HG02763 (cell line): ENCODE measurements at regions not wholly inside any gene's neighbourhood (a gene's known extent, or its start where the extent isn't known, plus 50 kb on each side); places are given as distances from the start of the nearest gene placed in this dataset.
"Not testable (repeated sequence)": the region's sequence is repeated elsewhere in the genome, so short reads cannot be mapped to it uniquely, and the experiment has no call there.

Experiments used
- ATAC-seq: cut with Tn5 transposase; IDR thresholded peaks from one replicate; pipeline ENCODE4 v1.9.1; 2021; ENCODE audit warnings: mild to moderate bottlenecking, moderate library complexity; ENCODE audit not compliant: unreplicated experiment

- no peak for ATAC-seq
Measured at GRCh38 chr5:14054965-14055963, 87.9 kb upstream of the TRIO start.

- ATAC-seq, result no peak
Measured at GRCh38 chr5:14054111-14054854, 88.9 kb upstream of the TRIO start.

DNA sequence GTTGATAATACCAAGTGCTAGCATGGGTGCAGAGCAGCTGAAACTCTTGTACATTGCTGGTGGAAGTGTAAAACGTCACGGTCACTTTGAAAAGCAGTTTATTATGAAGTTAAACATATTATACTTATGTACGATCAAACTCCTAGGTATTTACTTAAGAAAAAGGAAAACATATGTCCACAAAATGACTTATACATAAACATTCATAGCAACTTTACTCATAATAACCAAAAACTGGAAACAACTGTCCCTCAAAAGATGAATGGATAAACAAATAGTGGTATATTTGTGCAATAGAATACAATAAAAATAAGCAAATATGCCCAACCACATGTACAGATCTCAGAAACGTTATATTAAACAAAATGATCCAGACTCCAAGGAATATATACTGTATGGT, 92.3 kb upstream of the TRIO start:
- ATAC-seq, result no peak

- ATAC-seq, result no peak
Measured at GRCh38 chr5:14048434-14048833, 94.7 kb upstream of the TRIO start.

- ATAC-seq, result no peak
Measured at GRCh38 chr5:14041528-14042192, 97.2 kb upstream of the DNAH5 start.

DNA sequence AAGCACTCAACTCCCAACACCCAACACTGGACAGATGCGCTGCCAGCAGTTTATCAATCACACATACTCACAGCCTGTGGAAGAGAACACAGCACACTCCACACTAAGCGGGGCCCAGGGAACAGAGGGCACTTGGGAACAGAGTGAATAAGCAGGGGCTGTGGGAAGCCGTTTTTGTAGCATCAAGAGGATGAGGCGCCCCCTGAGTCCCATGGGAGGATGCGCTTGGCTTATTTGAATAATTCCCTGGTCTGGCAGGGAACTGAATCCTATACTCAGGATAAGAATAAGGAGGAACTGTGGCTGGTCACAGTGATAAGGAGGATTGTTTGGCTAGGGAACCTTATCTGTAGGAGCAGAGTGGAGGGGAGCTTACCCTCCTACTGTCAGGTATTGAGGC, 96.1 kb upstream of the DNAH5 start:
- ATAC-seq, result no peak

DNA sequence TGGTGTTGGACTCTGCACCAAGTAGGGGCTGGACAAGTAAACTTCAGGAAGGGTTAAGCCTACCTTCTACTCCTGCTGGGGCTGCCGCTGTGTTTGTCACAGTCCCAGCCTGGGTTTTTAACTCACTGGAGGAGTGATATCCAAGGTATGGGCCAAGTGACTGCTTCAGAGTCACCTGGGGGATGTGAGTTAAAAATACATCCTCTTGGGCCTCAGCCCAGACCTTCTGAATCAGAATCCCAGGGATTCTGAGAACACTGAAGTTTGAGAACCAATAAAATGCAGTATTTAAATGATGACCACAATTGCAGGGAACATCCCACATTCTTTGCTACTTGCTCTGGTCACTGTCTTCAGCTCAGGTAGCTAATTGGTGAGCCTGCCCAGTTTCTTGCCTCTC, 95.1 kb upstream of the DNAH5 start:
- no peak for ATAC-seq

DNA sequence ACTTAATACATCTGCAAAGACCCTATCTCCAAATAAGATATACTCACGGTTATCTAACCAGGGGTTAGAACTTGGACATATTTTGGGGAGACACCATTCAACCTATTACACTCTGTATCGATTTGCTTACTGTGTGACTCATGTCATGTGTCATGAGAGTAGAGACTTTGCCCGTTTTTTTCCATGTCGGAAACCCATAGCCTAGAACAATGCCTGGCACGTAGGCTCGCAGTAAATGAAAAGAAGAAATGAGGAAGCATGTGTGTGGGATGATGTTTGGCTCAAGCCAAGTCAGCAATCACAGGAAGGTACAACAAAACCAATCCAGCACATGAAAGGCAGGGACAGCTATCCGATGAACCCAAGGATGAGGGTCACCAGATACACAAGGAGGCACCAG, 94.6 kb upstream of the DNAH5 start:
- ATAC-seq, result no peak

- no peak for ATAC-seq
Measured at GRCh38 chr5:14038341-14038959, 94.0 kb upstream of the DNAH5 start.

- no peak for ATAC-seq
Measured at GRCh38 chr5:14036947-14037346, 92.5 kb upstream of the DNAH5 start.

DNA sequence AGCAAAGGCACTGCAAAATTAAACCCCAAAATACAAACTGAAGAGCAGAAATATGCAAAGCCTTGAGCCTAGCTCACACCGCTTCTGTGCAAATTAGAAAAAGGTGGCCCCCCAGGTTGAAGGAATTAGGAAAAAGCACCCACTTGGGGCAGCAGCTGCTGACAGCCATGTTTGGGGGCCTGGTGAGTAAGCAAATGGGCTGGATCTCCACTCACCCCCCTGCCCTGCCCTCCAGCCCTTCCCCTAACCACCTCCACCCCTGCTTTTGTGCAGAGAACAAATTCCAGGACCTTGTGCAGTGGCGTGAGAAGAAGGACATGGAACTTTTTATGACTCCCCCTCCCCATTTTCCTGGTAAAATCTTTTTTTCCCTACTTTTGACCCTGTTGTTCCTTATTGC, 92.0 kb upstream of the DNAH5 start:
- ATAC-seq, result no peak

GRCh38 chr5:14035859-14036503, 91.5 kb upstream of the DNAH5 start:
- no peak for ATAC-seq

DNA sequence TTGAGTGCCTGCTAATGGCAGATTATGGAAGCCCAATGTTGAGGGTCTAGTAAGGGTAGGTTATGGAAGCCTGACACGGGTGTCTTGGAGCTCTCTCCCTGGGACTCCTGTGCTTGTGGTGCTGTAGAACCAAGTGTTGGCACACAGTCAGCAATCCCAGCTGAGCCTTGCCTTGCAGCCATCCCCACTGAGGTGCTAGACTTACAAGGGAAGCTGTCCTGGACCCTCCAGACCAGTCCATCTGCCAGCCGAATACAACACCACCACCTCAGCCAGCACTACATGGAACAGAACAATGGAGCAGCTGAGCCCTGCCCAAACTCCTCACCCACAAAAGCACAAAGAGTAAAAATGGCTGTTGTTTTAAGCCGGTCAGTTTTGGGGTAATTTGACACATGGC, 90.5 kb upstream of the DNAH5 start:
- ATAC-seq, result no peak

GRCh38 chr5:14032918-14033317, 88.4 kb upstream of the DNAH5 start:
- no peak for ATAC-seq

DNA sequence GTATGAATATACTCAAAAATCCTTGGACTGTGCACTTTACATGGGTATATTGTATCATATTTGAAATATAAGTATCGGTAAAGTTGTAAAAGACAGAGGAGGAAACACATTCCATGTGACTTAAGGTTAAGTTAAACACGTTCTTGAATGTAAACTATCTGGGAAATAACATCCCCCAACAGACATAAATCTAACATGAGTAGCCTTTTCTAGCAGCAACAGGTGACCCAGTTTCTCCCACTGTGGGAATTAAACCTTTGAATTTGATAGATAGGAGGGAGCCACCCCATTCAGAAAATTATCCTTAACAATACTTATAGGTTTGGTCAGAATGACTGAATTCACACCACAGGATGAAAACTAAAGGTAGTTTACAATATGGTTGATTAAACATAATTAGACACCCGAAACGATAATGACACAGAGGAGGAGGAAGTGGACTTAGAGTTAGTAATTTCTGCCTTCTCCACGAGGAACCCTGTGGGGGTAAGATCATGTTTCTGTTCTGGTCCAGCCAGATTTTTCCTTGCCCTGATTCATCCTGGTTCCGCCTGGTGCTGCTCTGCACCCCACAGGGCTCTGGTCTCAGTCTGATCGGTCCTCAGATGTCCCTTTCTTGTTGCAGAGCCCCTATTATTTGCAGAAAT, 84.6 kb upstream of the DNAH5 start:
- no peak for ATAC-seq

- no peak for ATAC-seq
Measured at GRCh38 chr5:14028188-14028587, 83.7 kb upstream of the DNAH5 start.

- ATAC-seq, result no peak
Measured at GRCh38 chr5:14025569-14026286, 81.2 kb upstream of the DNAH5 start.

GRCh38 chr5:14022971-14023370, 78.5 kb upstream of the DNAH5 start:
- no peak for ATAC-seq

DNA sequence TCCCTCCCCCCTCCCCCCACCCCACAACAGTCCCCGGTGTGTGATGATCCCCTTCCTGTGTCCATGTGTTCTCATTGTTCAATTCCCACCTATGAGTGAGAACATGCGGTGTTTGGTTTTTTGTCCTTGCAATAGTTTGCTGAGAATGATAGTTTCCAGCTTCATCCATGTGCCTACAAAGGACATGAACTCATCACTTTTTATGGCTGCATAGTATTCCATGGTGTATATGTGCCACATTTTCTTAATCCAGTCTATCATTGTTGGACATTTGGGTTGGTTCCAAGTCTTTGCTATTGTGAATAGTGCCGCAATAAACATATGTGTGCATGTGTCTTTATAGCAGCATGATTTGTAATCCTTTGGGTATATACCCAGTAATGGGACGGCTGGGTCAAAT, 76.5 kb upstream of the DNAH5 start:
- ATAC-seq, result not testable (repeated sequence)
